PC-9 (cell line): ENCODE measurements at regions not wholly inside any gene's neighbourhood (a gene's known extent, or its start where the extent isn't known, plus 50 kb on each side); places are given as distances from the start of the nearest gene placed in this dataset.

Experiments
- EZH2 ChIP-seq: fragments of 200-600 bp; sonication (generic); IDR thresholded peaks from 2 replicates; pipeline ENCODE4 v1.8.0; 2017; ENCODE audit warnings: antibody characterized with exemption, low read depth
- TF ChIP-seq, protein P1 (sequence below): fragments of 200-600 bp; sonication (generic); conservative IDR thresholded peaks from 2 replicates; pipeline ENCODE4 v1.6.1; 2017; ENCODE audit warnings: mixed run types, antibody characterized with exemption, mild to moderate bottlenecking, moderate library complexity

DNA sequence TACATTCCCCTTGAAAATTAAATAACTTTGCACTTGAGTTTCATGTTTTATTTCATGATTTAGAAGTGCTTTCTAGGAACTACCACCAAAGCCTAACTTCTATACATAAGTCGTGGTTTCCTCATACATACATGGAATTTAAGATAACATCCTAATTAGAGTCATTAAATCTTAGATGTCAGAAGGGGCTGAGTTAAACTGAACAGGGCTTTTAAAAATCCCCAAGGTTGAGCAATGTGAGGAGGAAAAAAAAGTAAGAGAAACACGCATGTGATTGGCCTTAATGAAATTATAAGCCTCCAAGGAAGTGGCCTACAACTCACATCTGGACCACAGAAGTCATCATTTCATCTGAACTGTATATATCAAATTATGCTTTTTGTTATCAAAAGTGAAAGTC is 303.1 kb upstream of the SEMA6D start:
- TF ChIP-seq, protein P1, sequence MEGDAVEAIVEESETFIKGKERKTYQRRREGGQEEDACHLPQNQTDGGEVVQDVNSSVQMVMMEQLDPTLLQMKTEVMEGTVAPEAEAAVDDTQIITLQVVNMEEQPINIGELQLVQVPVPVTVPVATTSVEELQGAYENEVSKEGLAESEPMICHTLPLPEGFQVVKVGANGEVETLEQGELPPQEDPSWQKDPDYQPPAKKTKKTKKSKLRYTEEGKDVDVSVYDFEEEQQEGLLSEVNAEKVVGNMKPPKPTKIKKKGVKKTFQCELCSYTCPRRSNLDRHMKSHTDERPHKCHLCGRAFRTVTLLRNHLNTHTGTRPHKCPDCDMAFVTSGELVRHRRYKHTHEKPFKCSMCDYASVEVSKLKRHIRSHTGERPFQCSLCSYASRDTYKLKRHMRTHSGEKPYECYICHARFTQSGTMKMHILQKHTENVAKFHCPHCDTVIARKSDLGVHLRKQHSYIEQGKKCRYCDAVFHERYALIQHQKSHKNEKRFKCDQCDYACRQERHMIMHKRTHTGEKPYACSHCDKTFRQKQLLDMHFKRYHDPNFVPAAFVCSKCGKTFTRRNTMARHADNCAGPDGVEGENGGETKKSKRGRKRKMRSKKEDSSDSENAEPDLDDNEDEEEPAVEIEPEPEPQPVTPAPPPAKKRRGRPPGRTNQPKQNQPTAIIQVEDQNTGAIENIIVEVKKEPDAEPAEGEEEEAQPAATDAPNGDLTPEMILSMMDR, result no peak
- no peak for TF ChIP-seq EZH2
